ENCODE measurements at regions not wholly inside any gene's neighbourhood (a gene's known extent, or its start where the extent isn't known, plus 50 kb on each side); places are given as distances from the start of the nearest gene placed in this dataset.

GRCh38 chr13:38103851-38104250, 234.3 kb upstream of the TRPC4 start:
- no peak for TF ChIP-seq CTCF (IDR thresholded peaks at IDR 0.05; ENCODE audit: borderline replicate concordance, insufficient read depth, low read depth, low read length)
- H3K4me3 ChIP-seq (ENCODE audit: low read depth, low read length), result no peak overlapping the region

GRCh38 chr13:38099751-38100150, 230.2 kb upstream of the TRPC4 start:
- no peak overlapping the region for H3K4me3 ChIP-seq (ENCODE audit: low read depth, low read length)
- TF ChIP-seq CTCF (IDR thresholded peaks at IDR 0.05; ENCODE audit: borderline replicate concordance, insufficient read depth, low read depth, low read length), result no peak

GRCh38 chr13:38093425-38093824, 223.9 kb upstream of the TRPC4 start:
- H3K4me3 ChIP-seq (ENCODE audit: low read depth, low read length), result no peak overlapping the region
- no peak for TF ChIP-seq CTCF (IDR thresholded peaks at IDR 0.05; ENCODE audit: borderline replicate concordance, insufficient read depth, low read depth, low read length)

- no peak for TF ChIP-seq CTCF (IDR thresholded peaks at IDR 0.05; ENCODE audit: borderline replicate concordance, insufficient read depth, low read depth, low read length)
- H3K4me3 ChIP-seq (ENCODE audit: low read depth, low read length), result no peak overlapping the region
These were observed 221.3 kb upstream of the TRPC4 start for GRCh38 chr13:38090913-38091312.

GRCh38 chr13:38086721-38087120, 217.1 kb upstream of the TRPC4 start:
- H3K4me3 ChIP-seq (ENCODE audit: low read depth, low read length), result no peak overlapping the region
- no peak for TF ChIP-seq CTCF (IDR thresholded peaks at IDR 0.05; ENCODE audit: borderline replicate concordance, insufficient read depth, low read depth, low read length)

GRCh38 chr13:38086013-38086412, 216.4 kb upstream of the TRPC4 start:
- TF ChIP-seq CTCF (IDR thresholded peaks at IDR 0.05; ENCODE audit: borderline replicate concordance, insufficient read depth, low read depth, low read length), result no peak
- no peak overlapping the region for H3K4me3 ChIP-seq (ENCODE audit: low read depth, low read length)

GRCh38 chr13:38073931-38074330, 204.4 kb upstream of the TRPC4 start:
- no peak for TF ChIP-seq CTCF (IDR thresholded peaks at IDR 0.05; ENCODE audit: borderline replicate concordance, insufficient read depth, low read depth, low read length)
- H3K4me3 ChIP-seq (ENCODE audit: low read depth, low read length), result no peak overlapping the region
